AG20443 (cell line): ENCODE measurements at regions not wholly inside any gene's neighbourhood (a gene's known extent, or its start where the extent isn't known, plus 50 kb on each side); places are given as distances from the start of the nearest gene placed in this dataset.

Experiments
- DNase-seq: peaks from one replicate; pipeline ENCODE4 v3.0.0; 2012; ENCODE audit warnings: low spot score, mixed read lengths

DNA sequence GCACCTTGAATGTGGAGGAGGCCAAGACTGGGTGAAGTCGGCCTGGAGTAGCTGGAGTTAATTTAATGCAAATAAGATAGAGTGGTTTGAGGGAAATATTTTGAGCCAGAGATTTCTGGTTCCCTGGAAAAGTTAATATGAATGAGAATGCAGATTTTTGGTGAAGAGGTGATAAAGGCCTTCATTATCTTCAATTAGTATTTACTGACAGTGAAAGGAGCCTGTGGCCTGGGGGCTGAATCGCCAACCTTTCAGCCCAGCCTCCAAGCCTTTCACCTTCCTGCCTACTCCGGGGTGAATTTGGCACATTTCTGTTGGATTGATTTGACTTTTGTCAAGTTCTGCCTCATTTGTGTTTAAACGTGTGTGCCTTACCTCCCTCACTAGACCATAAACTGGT is 147.8 kb downstream of the SOX2 start:
- no peak for DNase-seq

DNA sequence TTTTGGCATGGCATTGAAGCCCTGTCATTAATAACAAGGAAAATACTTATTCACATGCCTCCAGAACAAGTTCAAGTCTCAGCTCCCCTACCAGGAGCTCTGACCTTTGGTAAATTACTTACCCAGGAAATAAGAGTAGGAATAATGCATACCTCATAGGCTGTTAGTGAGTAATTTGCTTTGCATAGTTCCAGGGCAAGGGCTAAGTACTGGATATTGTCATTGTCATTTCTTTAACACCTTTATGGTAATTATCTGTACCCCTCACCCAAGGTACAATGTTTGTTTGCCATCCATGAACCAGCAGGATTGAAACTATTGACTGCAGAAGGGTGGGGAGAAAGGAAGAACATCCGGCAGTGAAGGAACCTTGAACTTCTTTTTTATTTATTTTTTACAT is 148.5 kb downstream of the SOX2 start:
- DNase-seq = no peak

DNA sequence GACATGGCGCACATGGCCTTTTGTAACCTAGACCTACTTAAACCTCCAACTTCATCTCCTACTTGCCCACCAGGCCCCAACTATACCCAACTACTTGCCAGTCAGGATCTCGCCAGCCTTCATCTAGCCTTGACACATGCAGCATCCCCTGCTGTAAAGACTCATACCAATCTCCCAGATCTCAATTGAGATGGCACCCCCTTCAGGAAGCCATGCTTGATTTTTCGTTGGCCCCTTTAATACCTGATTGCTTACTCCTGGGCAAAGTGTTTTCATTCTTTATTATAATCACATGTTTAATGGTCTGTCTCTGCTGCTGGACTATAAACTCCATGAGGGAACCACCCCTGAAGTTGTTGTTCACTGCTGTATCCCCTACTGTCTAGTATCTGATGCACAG is 150.8 kb downstream of the SOX2 start:
- DNase-seq = no peak

DNA sequence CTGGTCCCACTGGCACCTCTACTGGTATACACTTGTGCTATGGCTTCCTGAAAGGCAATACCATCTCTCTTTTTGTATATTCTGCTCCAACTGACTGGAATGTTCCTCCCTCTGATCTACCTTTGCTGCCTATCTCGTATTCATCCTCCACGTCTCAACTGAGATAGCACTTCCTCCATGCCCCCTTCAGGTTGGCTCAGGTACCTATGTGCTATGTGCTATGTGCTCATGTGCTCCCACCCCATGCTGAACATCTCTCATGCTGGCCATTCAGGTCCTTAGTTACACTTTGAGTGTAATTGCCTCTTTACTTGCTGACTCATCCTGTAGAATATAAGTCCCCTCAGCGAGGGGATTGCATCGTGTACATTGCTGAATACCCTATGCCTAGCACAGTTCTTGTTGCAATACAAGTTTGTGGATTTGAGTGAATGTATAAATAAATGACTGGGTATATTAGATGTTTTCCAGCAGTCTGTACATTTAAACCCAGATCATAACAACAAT is 156.9 kb downstream of the SOX2 start:
- DNase-seq = no peak

DNA sequence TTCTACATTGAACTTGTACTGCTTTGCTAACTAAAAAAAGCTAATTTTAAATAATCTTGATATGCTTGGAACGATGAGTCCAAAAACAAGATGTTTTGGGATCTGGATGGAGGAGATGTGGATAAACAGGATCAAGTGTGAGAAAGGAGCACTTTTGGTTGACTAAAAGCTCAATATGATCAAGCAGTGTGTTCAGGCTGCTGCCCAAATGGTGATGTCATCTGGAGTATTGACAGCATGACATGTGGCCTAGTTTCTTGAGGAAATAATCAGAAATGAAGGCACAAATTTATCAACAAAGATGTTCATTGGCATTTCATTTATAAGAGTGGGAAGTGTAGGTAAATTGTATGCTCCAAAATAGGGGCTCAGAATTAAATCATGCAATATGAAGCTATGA is 161.2 kb downstream of the SOX2 start:
- DNase-seq = no peak

DNA sequence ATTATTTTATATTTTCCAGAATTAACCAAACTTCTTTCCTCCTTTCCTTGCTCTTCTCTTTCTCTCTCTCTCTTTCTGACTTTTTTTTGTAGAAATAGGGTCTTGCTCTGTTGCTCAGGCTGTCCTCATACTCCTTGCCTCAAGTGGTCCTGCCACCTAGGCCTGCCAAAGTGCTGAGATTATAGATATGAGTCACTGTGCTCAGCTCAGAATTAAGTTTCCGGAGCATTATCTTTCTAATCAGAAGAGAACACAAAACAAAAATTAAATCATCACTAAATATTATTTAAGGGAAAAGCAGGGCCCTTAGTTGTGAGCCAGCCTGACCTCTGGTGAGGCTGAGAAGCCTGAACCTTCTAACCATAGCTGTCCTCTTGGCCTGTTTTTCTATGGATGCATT is 168.2 kb downstream of the SOX2 start:
- no peak for DNase-seq

DNA sequence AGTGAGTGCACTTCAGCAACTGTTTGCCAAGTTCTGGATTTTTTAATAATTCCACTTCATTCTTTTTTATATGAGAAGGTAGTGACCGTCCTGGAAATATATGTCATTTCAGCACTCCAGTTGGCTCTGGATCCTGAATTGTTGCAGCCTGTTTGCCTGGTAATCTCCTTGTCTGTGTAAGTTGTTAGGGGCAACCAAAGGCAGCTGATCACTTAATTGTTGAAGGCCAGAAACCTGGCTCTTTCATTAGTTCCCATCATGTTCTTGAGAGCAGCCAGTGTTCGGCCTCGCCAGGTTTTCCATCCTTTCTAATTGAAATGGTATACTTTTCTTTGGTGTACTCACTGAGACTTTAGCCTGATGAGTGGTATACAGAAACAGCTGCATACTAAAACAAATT is 168.6 kb downstream of the SOX2 start:
- no peak for DNase-seq

DNA sequence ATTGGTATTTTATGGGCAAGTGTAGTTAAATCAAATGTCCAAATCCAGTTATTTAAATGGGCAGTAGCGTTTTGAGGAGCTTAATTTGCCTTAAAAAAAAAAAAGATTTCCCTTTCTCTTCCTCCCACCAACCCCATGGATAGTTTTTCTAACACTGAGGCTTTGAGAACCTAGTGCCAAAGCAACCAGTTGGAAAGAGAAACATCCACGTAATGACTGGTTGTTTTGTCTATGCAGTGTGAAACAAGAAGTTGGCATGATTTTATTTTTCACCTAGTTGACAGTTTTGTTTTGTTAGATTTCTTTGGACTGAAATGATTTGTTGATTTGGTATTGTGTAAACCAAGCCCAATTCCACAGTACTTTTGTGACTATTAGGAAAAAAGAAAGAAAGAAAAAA is 170.0 kb downstream of the SOX2 start:
- no peak for DNase-seq

DNA sequence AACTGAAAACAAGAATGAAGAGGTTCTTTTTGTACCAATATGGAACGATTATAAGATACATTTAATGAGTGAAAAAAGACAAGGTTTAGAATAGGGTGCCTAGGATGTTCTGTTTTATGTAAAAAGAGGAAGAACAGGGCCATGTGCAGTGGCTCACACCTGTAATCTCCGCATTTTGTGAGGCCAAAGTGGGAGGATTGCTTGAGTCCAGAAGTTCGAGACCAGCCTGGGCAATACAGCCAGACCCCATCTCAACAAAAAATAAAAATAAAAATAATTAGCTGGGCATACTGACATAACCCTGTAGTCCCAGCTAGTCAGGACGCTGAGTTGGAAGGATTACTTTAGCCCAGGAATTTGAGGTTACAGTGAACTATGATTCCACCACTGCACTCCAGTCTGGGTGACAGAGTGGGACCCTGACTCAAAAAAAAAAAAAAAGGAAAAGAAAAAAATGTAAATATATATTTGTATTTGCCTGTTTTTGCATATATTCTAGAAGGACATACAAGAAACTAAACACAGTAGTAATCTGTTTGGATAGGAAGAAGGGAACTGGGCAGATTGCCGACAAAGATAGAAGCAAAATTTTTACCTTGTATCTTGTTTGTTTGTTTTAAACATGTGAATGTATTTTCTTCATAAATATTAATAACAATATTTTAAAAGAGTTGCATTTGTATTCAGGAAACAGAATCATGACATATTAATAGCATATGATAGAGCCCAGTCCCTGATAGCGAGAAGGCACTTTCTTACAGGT is 174.3 kb downstream of the SOX2 start:
- DNase-seq = no peak

DNA sequence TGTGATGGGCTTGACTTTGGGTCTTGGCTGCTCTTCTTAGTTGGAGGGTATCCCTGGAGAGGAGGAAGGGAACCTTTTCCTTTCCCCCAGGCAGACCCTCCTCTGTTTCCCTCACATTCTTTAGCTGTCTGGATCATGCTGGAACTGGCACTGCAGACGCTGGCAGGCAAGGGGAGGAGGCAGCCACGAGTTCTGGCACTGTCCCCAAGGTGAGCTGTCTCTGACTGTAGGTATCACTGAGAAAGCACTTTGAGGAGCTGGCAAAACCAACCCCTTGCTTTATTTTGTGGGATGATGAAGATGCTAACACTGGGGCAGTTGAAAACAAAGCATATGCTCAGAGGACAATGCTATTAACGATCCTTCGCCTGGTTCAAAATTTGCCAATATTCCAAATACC is 175.0 kb downstream of the SOX2 start:
- DNase-seq = no peak

DNA sequence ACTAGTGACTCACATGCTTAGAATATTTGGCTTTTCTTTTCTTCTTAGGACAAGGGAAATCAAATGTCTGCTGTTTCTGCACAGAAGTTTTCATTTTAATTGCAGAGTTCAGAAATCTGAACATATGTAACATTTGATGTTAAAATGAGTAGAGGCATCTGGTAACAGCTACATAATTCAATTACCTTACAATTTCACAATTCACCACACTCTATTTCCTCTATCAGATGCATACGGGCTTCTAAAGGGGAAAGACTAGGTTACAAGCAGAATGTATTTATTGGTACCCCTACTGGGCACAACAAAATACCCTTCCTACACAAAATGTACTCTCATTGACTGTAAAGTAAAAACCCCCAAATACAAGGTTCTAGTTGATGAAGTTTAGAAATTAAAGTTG is 176.0 kb downstream of the SOX2 start:
- no peak for DNase-seq

DNA sequence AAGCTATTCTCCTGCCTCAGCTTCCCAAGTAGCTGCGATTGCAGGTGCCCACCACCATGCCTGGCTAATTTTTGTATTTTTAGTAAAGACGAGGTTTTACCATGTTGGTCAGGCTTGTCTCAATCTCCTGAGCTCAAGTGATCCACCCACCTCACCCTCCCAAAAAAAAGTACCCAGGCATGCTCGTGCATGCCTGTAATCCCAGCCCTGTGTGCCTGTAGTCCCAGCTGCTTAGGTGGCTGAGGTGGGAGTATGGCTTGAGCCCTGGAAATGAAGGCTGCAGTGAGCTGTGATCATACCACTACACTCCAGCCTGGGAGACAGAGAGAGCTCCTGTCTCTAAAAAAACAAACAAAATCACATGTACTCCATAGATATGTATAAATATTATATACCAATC is 176.5 kb downstream of the SOX2 start:
- DNase-seq = no peak

DNA sequence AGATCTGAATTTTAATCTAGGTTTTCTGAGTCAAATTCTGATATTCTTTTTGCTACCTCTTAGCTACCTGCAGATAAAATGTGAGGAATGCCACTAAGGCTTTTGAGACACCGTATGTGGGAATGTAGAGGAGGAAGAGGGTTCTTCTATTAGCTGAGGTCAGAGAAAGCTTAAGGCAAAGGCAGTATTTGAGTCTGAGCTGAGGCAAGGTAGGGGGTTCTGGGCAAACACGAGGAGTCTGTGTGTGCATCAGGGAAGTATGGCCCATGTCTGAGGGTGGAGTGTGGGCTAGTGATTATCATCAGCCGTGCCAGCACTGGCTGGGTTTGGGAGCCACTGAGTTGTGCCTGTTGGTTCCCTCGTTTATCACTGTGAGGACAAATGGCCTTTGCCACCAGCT is 181.1 kb downstream of the SOX2 start:
- no peak for DNase-seq

DNA sequence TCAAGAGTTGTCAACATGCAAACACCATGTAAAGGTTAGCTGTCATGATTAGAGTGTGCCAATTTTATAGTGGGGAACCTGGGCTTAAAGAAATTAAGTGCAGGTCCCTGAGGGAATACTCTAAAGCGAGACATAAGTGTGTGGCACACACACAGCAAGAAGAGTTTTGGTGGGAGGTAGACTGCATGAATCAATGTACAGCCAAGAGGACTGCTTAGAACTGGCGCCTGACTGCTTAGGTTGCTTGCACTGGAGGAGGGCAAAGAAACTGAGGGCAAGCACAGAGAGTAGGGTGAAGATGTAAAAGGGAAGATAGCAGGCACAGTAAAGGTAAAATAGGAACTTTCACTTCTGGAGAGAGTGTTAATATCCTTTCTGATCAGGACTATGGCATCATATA is 184.9 kb downstream of the SOX2 start:
- no peak for DNase-seq

DNA sequence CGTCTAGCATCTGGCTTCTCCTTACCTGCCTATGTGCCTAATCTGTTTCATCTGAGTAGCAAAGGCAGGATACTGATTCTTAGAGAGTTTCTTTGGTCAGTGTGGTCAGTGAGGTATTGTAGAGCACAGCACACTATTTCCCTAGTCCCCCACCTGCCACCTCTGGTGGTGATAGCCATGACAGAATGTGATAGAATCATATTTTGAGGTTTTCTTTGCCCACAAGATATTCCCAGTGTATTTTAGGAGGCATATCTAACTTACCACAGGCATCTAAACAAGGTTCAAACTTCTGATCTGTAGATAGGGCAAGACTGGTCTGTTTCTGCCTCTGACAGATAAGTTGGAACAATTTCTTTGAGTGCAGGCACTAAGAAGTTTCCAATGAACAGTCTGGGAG is 188.0 kb downstream of the SOX2 start:
- DNase-seq = no peak

DNA sequence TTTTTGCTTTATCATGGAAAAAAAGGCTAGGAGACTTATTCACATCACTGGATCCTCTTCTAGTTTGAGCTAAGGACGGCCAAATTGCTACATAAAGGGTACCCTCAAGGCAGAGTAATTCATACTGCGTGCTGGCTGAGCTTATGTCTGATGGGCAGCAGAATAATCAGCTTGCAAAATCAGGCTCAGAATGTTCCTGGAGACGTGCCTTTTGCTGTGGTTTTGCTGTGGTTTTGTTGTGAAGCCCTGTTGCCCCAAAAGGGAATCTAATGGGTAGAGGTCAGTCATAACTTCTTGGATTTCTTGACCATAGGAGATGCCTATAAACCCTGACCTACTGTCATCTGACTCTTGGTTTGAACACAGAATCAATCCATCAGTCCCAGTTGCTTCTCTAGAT is 189.9 kb downstream of the SOX2 start:
- DNase-seq = no peak

DNA sequence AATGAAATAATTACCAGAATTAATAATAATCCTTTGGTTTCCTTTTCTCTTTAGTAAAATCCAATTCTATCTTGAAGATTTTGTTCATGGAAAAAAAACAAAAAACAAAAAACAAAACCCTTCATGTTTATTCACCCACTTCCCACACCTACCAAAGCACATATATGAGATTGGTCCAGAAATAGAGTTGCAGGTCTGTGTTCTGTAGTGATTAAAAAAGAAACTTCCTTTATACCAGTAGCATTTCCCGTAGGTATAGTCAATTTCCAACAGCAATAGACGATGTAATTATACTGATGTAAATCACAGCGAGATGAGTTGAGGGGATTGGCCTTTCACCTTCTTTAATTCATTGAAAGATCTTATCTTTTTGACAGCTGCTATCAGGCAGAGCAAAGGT is 194.6 kb downstream of the SOX2 start:
- no peak for DNase-seq

DNA sequence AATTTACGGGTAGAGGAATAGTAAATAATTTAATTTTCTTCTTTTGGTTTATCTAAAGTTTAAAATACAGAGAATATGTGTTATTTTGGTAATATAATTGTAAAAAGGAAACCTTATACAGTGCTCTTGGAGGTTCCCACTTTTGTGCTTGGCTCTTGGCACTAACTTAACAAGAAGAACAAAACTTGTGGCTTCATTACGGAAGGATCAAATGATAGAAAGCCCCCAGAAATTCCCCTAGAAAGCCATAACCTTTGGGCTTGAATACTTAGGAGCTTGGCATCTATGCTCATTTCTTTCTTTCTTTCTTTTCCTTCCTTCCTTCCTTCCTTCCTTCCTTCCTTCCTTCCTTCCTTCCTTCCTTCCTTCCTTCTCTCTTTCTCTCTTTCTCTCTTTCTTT is 197.5 kb downstream of the SOX2 start:
- DNase-seq = no peak

DNA sequence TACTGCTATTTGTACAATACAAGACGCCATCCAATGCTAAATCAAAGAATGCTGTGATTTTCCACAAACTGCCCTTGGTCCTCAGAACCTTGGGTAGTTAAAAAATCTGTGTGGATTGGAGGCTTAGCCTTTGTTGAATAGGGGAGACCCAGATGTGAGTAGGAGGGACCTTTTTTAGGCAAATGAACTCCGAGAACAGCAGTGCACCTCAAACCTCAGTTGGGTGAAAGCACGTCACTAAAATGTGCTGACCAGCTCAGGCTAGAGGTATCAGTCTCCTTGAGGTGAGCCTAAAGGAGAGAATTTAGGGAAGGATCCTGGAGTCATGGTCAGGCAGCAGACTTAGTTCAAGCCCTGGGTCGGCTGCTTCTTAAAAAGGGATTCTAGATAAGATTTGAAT is 200.7 kb downstream of the SOX2 start:
- DNase-seq = no peak

DNA sequence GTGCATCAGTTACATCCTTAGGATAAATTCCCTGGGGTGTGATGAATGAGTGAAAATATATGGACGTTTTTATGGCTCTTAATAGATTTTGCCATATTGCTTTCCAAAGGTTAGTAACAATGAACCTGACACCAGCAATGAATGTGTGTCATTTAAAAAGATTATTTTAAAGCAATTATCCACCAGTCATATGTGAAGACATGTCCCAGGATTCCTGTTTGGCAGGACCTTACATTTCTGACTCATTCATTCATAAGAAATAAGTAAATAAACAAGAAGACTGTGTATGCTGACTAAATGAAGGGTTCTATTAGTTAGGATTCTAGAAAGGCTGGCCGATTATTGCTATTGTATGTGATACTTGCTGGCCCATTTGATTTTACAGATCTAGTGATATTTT is 201.5 kb downstream of the SOX2 start:
- DNase-seq = no peak

DNA sequence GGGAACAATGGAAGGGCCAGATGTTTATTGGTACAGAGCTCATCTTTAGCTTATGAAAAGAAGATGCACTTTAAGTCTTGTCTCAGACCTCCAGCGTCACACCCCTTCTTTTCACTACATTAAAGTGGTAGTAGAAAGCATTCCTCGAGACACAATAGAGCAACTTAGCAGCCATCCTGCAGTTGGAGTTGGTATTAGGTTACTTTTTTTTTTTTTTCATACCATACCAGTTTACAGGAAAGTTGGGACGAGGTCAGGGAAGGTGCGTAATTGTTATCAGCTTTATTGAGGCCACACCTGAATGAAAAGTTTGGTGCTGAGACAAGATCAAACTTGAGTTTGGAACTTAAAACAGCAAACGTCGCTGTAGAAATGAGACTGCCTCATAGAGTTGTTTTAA is 203.8 kb downstream of the SOX2 start:
- DNase-seq = no peak

DNA sequence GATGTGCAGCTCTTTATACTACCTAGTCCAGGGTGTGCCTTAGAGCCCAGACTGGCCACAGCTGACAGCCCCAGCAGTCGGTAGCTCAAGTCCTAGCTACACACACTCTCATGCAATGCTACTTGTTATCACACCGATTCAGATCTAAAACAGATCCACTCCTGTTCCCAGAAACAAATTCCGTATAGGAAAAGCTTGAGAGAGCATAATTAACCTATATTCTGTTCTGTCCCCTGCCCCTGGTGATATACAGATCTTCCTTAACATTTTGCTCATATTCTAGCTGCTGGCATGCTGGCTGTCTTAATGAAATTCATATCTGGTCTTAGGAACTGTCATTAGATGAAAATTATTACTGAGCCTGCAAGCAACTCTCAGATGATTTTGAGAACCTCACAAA is 204.3 kb downstream of the SOX2 start:
- DNase-seq = no peak

DNA sequence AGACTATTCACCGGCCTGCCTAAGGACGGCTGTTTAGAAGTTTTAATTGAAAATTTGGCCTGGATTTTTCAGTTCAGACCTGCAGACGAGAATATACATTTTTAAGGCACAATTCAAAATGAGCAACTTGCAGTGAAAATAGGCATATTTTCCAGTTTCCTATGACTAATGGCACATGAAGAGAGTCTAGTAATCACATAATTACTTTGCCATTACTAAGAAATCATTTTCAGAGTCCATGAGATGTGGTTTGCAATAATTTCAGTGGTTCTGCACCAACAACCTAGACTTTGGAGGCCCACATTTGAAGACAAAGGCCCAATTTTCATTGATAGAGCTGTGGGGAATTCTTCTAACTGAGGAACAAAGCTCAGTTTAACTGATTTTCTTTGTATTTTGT is 205.3 kb downstream of the SOX2 start:
- DNase-seq = no peak

DNA sequence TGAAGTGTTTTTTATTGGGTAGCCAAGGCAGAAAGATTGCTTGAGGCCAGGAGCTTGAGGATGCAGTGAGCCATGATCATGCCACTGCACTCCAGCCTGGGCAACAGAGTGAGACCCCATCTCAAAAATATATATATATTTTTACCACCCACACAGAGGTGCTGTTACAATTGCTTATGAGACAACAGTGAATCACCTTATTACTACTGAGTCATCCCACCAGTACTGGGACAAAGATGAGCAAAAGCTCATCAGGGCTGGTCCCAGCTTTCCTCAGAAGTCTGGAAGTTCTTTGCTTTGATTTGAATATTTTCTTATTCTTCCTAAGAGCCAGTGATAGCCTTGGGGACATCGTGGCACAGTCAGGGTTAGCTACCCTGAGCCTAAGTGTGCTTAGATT is 207.7 kb downstream of the SOX2 start:
- DNase-seq = no peak

DNA sequence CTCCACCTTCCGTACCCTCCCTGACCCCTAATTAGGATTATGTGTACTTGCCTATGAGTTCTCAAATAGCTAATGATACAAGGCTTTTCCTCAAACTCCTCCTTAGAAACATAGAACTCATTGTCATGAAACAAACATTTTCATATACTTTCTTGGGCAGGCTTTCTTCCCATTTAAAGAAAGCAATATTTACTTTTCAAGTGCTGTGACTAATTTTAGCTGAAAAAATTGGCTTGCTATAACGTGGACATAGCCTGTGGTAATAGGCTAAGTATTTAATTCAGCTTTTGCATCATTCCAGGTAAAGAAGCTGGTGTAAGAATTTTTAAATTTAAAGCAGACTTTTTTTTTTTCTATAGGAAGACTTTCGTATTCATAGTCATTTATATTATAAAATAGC is 208.7 kb downstream of the SOX2 start:
- DNase-seq = no peak
